ENCODE measurements at regions not wholly inside any gene's neighbourhood (a gene's known extent, or its start where the extent isn't known, plus 50 kb on each side); places are given as distances from the start of the nearest gene placed in this dataset.

DNA sequence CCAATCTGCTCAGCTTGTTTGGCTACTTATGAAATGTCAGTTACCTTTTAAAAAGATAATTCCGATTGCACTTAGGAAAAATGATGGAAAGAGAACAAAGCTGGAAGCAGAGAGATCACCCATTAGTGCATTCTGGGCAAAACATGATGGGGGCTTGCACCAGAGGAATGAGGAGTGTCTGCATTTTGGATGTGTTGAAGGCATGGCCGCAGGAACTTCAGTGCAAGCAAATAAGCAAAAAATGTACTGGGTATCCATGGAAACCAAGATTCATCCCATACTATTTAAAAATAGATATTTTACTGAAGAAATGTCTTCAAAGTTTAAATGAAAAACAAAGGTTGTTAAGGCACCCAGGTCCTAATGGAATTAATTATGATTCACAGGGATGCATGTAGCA is 655.0 kb downstream of the POM121L12 start:
- H3K36me3 ChIP-seq (ENCODE audit: control insufficient read depth, insufficient read depth, low read length): no peaks in the 10 kb centered on the region
- H3K4me3 Mint-ChIP-seq: no peak overlapping the region
- no peaks in the 10 kb centered on the region for H3K4me1 Mint-ChIP-seq
- no peak for DNase-seq
- H3K9ac ChIP-seq (ENCODE audit: extremely low read depth, low read length, poor library complexity, severe bottlenecking): no peak overlapping the region
- 92 to 100% methylated on average over 1 to 2 of the region's 2 CpGs for WGBS, 2 experiments (ENCODE audit: insufficient coverage in 1 of 2, insufficient read length in 1 of 2)
- no peaks in the 10 kb centered on the region for H3K27me3 Mint-ChIP-seq (ENCODE audit: insufficient read depth)
- no peaks in the 10 kb centered on the region for H3K36me3 Mint-ChIP-seq (ENCODE audit: low read depth)
- no peaks in the 10 kb centered on the region for H3K27me3 ChIP-seq (ENCODE audit: control insufficient read depth, insufficient read depth, low read length, poor library complexity, severe bottlenecking)
- no peak overlapping the region for H3K27ac ChIP-seq (ENCODE audit: low read depth, low read length)
- no peaks in the 10 kb centered on the region for H3K9me3 ChIP-seq (ENCODE audit: control insufficient read depth, low read length)
- H3K27ac Mint-ChIP-seq: no peak overlapping the region
- no peaks in the 10 kb centered on the region for H3K9me3 Mint-ChIP-seq
- TF ChIP-seq, protein P1, sequence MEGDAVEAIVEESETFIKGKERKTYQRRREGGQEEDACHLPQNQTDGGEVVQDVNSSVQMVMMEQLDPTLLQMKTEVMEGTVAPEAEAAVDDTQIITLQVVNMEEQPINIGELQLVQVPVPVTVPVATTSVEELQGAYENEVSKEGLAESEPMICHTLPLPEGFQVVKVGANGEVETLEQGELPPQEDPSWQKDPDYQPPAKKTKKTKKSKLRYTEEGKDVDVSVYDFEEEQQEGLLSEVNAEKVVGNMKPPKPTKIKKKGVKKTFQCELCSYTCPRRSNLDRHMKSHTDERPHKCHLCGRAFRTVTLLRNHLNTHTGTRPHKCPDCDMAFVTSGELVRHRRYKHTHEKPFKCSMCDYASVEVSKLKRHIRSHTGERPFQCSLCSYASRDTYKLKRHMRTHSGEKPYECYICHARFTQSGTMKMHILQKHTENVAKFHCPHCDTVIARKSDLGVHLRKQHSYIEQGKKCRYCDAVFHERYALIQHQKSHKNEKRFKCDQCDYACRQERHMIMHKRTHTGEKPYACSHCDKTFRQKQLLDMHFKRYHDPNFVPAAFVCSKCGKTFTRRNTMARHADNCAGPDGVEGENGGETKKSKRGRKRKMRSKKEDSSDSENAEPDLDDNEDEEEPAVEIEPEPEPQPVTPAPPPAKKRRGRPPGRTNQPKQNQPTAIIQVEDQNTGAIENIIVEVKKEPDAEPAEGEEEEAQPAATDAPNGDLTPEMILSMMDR (conservative IDR thresholded peaks at IDR 0.05): no peak
- no peaks in the 10 kb centered on the region for H3K4me1 ChIP-seq (ENCODE audit: control insufficient read depth, insufficient read depth, low read length)
- H3K4me3 ChIP-seq (ENCODE audit: low read length): no peak overlapping the region

DNA sequence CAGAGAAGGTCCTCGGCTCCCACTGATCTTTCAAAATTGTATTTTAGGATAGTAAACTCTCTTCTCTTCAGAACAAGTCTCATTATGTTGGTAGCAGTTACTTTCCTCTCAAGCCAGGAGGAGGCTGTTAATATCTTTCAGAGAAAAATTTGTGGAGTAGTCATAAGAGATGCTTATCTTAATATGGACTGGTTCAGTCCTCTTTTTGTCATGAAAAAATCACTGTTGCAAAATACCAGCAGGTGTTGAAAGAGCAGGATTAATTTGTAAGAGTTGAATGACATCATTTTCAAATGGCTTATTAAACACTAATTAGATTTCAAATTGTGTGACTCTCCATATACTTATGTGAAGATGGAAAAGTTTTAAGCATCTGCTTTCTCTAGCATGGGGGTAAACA is 662.5 kb downstream of the POM121L12 start:
- Mint-ChIP-seq H3K27me3 (ENCODE audit: insufficient read depth) (no peaks in the 10 kb centered on the region), H3K4me1 (no peaks in the 10 kb centered on the region), H3K4me3 (no peak overlapping the region), H3K27ac (no peak overlapping the region), H3K36me3 (ENCODE audit: low read depth) (no peaks in the 10 kb centered on the region), H3K9me3 (no peaks in the 10 kb centered on the region)
- WGBS, 2 experiments (ENCODE audit: insufficient coverage in 1 of 2, insufficient read length in 1 of 2): 100% methylated on average over 1 of the region's 1 CpG; no CpG with 5 or more reads in 1 of the 2 experiments
- TF ChIP-seq, protein P1 (conservative IDR thresholded peaks at IDR 0.05): no peak
- H3K4me3 ChIP-seq (ENCODE audit: low read length): no peak overlapping the region
- no peak for DNase-seq
- no peak overlapping the region for H3K27ac ChIP-seq (ENCODE audit: low read depth, low read length)
- no peaks in the 10 kb centered on the region for H3K27me3 ChIP-seq (ENCODE audit: control insufficient read depth, insufficient read depth, low read length, poor library complexity, severe bottlenecking)
- no peaks in the 10 kb centered on the region for H3K4me1 ChIP-seq (ENCODE audit: control insufficient read depth, insufficient read depth, low read length)
- no peaks in the 10 kb centered on the region for H3K9me3 ChIP-seq (ENCODE audit: control insufficient read depth, low read length)
- H3K9ac ChIP-seq (ENCODE audit: extremely low read depth, low read length, poor library complexity, severe bottlenecking): no peak overlapping the region
- no peaks in the 10 kb centered on the region for H3K36me3 ChIP-seq (ENCODE audit: control insufficient read depth, insufficient read depth, low read length)

GRCh38 chr7:53699215-53699837 is 663.9 kb downstream of the POM121L12 start:
- 93 to 100% methylated on average over 1 to 5 of the region's 5 CpGs for WGBS, 2 experiments (ENCODE audit: insufficient coverage in 1 of 2, insufficient read length in 1 of 2)
- Histone ChIP-seq H3K9ac (ENCODE audit: extremely low read depth, low read length, poor library complexity, severe bottlenecking) (no peak overlapping the region), H3K4me1 (ENCODE audit: control insufficient read depth, insufficient read depth, low read length) (no peaks in the 10 kb centered on the region), H3K36me3 (ENCODE audit: control insufficient read depth, insufficient read depth, low read length) (no peaks in the 10 kb centered on the region), H3K27me3 (ENCODE audit: control insufficient read depth, insufficient read depth, low read length, poor library complexity, severe bottlenecking) (no peaks in the 10 kb centered on the region), H3K27ac (ENCODE audit: low read depth, low read length) (no peak overlapping the region), H3K4me3 (ENCODE audit: low read length) (no peak overlapping the region), H3K9me3 (ENCODE audit: control insufficient read depth, low read length) (no peaks in the 10 kb centered on the region)
- Mint-ChIP-seq H3K27ac (no peak overlapping the region), H3K4me3 (no peak overlapping the region), H3K27me3 (ENCODE audit: insufficient read depth) (no peaks in the 10 kb centered on the region), H3K9me3 (no peaks in the 10 kb centered on the region), H3K4me1 (no peaks in the 10 kb centered on the region), H3K36me3 (ENCODE audit: low read depth) (no peaks in the 10 kb centered on the region)
- TF ChIP-seq, protein P1 (conservative IDR thresholded peaks at IDR 0.05): no peak
- no peak for DNase-seq

All from endodermal cell (in vitro differentiated cells).